SH-SY5Y (cell line): ENCODE measurements at regions not wholly inside any gene's neighbourhood (a gene's known extent, or its start where the extent isn't known, plus 50 kb on each side); places are given as distances from the start of the nearest gene placed in this dataset.

Experiments used
- GATA2 ChIP-seq: IDR thresholded peaks from 2 replicates; pipeline ENCODE4 v1.6.1; 2011; ENCODE audit warnings: mild to moderate bottlenecking, low read depth, low read length
- GATA3 ChIP-seq: IDR thresholded peaks from 2 replicates; pipeline ENCODE4 v1.6.1; 2011; ENCODE audit warnings: low read depth, mild to moderate bottlenecking, low read length, moderate library complexity

DNA sequence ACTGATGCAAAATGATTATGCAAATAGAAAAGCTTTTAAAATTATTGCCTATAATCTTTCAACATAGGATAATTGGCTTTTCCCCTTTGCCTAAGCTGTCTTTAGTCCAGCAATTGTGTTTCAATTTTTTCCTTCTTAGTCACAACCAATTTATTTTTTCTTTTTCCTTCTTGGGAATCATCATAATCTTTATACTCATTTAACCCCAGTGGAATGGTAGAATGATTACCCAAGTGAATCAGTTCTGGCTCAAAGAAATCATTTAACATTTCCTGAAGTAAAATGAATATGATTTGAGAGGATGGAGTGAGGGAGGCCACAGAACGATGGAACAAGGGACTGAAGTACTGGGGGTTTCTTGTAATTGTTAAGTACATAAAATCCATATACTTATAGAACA, 93.0 kb upstream of the CRIM1 start:
- TF ChIP-seq GATA3, result no peak
- TF ChIP-seq GATA2, result no peak

DNA sequence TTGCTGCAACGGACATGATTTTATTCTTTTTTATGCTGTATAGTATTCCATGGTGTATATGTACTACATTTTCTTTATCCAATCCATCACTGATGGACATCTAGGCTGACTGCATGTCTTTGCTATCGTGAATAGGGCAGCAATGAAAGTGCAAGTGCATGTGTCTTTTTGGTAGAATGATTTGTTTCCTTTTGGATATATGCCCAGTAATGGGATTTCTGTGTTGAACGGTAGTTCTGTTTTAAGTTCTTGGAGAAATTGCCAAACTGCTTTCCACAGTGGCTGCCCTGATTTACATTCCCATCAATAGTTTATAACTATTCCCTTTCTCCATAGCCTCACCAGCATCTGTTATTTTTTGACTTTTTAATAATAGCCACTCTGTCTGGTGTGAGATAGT, 99.7 kb upstream of the CRIM1 start:
- TF ChIP-seq GATA2, result no peak

DNA sequence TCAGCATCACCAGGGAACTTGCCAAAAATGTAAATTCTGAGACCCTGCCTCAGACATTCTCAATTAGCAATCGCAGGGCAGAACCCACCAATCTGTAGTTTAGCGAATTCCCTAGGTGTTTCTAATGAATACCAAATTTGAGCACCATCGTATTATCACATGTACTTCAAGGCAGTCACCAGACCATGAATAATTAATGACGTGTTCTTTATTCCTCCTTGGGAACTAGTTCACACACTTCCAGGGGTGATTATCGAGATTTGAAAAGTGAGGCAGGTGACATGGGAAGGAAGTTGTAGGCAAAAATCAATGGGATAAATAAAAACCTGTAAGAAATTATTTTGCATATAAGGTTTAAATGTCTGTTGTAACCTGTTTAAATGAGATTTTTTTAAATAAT, 102.5 kb upstream of the CRIM1 start:
- no peak for TF ChIP-seq GATA2
- no peak for TF ChIP-seq GATA3

DNA sequence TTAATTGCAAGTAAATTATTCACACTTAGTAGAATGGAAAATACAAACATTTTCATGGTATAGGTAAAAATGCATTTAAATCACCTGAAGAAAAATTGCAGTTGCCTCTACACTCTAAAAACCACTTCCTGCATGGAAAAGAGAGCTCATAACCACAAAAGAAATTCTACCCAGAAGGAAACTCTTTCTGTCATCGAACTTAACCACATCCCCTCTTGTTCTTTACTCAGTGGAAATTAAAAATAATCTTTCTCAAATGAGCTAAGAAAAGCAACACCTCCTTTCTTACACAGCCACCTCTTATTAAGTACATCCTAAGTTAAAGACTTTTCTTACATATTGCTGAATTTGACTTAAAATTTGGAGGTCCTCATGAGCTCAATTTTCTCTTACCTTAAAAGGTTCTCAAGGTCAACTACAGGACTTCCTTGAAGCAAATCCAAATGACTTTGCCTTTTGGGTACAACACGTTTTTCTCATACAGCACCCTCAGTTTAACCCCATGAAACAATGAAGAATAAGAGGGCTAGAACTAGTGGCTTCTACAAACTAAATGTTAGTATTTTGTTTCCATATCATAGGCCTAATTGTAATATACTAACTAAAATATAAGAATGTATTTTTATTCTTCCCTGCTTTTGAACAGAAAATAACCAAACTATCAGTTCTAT, 109.1 kb upstream of the CRIM1 start:
- no peak for TF ChIP-seq GATA2
- TF ChIP-seq GATA3, result no peak

DNA sequence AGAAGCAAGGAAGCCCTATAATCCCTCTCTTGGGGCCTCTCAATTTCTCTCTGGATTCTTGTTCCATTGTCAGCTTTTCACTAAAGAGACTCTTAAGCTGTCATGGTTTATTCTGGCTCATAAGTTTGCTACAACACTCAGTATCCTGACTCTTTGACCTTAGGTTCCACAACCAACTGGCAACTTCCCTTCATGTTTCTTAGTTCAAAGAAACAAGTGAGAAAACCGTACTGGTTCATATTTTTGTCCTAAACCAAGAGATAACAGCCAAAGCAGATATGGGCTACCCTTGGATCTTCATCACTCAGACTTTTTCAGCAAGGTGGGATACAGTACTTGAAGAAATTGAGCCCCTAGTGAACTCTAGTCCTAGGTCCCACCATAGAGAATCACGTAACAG, 109.9 kb upstream of the CRIM1 start:
- no peak for TF ChIP-seq GATA2
- TF ChIP-seq GATA3, result no peak

DNA sequence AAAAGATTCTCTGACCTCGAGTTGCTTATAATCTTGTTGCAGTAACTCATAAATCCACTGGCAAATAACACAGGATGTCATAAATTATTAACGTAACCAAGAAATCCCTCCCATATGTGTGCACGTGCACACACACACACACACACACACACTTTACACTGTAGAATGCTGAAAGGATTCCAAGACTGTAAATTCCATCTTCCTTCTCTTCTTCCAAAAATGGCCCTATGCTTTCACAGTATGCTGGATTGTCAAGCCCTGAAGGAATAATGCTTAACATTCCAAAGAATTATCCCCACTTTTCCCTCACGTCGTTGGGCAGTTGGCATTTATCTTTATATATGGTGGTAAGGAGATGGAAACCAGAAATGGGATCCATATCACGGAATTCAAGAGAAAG, 117.5 kb upstream of the CRIM1 start:
- TF ChIP-seq GATA2 (no peak), GATA3 (no peak)

DNA sequence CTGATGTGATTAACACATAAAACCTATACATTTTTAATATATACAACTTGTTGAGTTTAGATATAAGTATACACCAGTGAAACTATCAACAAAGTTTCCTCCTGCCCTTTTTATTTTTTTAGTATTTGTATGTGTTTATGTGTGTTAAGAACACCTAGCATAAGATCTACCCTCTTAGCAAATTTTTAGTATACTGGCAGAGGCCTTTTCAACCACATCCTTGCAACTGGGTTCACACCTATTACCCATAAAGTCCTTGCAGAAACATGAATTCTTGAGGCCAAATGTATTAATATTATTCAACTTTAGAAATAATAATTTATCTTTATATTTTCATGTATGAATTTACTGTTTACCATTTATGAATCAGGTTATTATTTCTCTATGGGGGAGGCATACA, 119.7 kb upstream of the CRIM1 start:
- TF ChIP-seq GATA2, result no peak
- no peak for TF ChIP-seq GATA3

DNA sequence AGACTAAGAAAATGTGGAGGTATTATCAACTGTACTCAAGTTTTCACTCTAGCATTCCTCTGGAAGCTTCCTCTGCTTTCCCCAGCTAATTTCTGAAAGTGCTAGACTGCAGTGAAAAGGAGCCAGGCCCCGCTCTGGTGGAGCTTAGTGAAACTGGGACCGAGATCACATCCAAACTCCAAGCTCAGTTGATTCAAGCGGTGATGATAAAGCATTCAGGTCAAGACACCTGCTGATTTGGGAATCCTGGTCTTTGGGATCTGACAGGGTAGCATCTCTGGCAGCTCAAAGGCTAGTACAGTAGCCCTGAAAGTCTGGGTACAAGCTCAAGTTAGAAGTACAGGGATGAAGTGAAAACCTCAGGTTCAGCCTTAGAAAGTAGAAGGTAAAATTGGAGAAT, 120.2 kb upstream of the CRIM1 start:
- TF ChIP-seq GATA3 (no peak), GATA2 (no peak)

DNA sequence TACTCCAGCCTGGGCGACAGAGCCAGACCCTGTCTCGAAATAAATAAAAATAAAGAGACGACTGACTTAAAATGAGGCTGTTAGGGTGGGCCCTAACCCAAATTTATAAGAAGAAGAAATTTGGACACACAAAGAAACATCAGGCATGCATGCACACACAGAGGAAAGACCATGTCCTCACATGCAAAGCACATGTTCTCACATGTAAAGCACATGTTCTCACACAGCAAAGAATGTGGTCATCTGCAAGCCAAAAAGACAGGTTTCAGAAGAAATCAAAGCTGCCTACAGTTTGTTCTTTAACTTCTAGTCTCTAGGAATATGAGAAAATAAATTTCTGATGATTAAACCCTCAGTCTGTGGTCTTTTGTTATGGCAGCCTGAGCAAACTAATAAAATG, 132.3 kb upstream of the CRIM1 start:
- no peak for TF ChIP-seq GATA3
- no peak for TF ChIP-seq GATA2

DNA sequence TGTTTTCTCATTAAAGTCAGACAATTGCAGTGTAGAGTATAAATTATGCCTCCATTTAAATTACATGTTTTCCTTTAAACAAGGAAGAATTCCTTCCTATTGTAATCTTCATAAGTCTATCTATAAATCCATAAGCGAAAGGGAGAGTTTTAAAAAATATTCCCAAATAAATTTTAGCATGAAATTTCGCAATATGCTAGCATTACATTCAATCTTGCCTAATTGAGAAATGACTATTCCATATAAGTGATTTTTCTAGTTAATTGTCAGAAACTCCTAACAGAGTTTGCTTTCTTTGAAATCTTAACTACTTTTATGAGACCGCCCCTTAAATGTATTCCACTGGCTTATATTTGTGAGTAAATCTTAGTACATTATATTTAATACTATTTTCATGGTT, 133.1 kb upstream of the CRIM1 start:
- no peak for TF ChIP-seq GATA2
- no peak for TF ChIP-seq GATA3

DNA sequence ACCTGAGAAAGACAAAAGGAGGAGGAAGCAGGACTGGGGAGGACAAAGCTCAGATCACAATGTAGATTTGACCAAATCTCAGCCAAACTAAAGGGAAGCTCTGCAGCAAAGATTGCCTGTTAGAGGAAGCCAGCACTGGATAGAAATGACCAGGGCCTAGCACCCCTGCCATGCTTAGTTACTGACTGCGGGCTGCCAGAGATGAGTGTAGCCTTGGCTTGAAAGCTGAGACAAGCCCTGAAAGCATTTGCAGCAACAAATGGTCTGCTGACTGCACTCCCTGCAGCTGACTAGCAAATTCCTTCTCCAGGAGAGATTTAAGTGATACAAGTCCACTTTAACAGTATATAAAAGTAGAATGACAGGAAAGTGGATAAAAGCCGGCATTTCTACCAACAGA, 140.9 kb upstream of the CRIM1 start:
- TF ChIP-seq GATA3 (no peak), GATA2 (no peak)

DNA sequence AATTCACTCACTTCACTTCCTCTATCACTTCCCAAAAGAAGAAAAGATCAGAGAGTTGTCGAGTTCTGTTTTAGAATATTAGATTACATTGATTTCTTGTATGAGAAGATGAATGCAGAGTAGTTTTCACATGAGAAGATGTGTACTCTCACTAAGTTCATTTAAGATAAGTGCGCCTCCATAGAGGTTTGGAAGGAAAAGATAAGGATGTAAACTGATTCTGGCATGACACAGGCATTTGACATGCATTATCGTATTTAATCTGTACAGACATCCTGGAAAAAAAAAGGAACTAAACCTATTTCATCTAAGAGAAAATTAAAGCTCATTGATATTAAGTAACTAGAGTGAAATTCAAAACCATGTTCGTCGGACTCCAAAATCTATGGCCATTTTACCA, 152.2 kb upstream of the CRIM1 start:
- TF ChIP-seq GATA3 (no peak), GATA2 (no peak)

DNA sequence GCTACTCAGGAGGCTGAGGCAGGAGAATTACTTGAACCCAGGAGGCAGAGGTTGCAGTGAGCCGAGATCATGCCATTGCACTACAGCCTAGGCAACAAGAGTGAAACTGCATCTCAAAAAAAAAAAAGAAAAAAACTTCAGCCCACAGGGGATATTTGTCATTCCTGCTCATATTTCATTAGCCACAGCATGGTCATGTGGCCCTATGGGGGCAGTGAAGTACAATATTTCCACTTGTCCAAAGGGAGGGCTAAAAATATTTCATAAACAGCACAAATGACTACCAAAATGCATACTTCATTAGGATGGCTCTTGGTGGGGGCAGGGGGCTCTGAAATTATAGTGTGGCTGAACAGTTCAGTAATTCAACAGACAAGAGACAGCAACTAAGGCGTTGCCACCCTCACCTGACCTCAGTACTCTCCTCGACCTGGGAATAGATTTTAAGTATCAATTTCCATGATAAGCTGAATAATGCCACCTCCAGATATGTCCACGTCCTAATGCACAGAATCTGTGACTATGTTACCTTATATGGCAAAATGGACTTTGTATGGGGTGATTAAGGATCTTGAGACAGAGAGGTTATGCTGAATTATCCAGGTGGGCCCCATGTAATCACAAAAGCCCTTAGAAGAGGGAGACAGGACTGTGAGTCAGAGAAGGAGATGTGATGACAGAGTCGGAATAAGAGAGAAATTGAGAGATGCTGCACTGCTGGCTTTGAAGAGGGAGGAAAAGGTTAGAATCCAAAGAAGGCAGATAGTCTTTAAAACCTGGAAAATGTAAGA, 158.2 kb upstream of the CRIM1 start:
- TF ChIP-seq GATA2, result no peak
- TF ChIP-seq GATA3, result no peak

DNA sequence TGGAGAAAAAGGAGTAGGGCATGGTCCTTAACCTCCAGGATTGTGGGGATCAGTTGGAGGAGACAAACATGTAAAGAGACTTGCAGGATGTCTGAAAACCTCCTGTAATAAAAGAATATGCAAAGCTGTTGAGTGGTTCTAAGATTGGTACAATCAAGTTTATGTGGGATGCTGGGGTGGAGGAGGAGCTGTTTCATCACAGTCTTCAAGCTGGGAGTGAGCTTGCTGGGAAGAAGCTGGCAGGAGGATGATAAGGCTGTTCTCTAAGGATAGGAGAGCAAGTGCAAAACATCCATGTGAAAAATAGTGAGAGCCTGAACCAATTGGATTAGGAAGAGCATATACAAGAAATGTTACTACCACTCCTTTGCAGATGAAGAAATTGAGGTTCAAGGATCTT, 161.9 kb upstream of the CRIM1 start:
- no peak for TF ChIP-seq GATA3
- TF ChIP-seq GATA2, result no peak

DNA sequence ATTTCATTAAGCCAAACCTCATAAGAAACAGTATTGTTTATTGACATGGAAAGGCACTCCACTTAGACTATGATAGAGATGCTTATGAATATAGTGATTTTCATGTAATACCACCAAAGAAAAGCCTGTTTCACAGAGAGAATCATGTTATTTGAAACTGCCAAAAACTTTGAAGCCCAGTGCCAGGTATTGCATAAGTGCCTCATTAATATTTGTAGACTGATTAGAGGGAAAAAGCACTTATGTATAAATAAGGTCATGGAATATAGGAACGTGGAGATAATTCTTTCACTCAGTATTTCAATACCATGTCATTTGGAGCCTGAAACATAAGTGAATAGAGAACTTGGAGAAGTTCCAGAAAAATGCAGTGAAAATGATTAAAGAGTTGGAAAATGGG, 162.6 kb upstream of the CRIM1 start:
- TF ChIP-seq GATA3, result no peak
- TF ChIP-seq GATA2, result no peak
